Hepatocyte (in vitro differentiated cells): ENCODE measurements at regions not wholly inside any gene's neighbourhood (a gene's known extent, or its start where the extent isn't known, plus 50 kb on each side); places are given as distances from the start of the nearest gene placed in this dataset.

ENCODE experiments used
- DNase-seq: peaks from one replicate; pipeline ENCODE4 v3.0.0-alpha.2; 2016; ENCODE audit warnings: low spot score
- H2AFZ ChIP-seq: fragments of 200-600 bp; sonication (generic); 2 replicates; pipeline ENCODE4 v1.6.0; 2016; ENCODE audit warnings: antibody characterized with exemption, mild to moderate bottlenecking
- H3K27ac ChIP-seq: fragments of 200-600 bp; sonication (generic); 2 replicates; pipeline ENCODE4 v1.5.1; 2016; ENCODE audit warnings: mild to moderate bottlenecking
- H3K27me3 ChIP-seq: fragments of 200-600 bp; sonication (generic); 2 replicates; pipeline ENCODE4 v1.6.1; 2016
- H3K36me3 ChIP-seq: fragments of 200-600 bp; sonication (generic); replicated peaks from 2 replicates; pipeline ENCODE4 v1.5.1; 2016; ENCODE audit warnings: low read depth; ENCODE audit not compliant: insufficient read depth
- H3K4me1 ChIP-seq: fragments of 200-600 bp; sonication (generic); 2 replicates; pipeline ENCODE4 v1.5.1; 2016; ENCODE audit warnings: mild to moderate bottlenecking, moderate library complexity; ENCODE audit not compliant: insufficient read depth
- H3K4me2 ChIP-seq: fragments of 200-600 bp; sonication (generic); 2 replicates; pipeline ENCODE4 v1.6.0; 2016
- H3K4me3 ChIP-seq: fragments of 200-600 bp; sonication (generic); 2 replicates; pipeline ENCODE4 v1.5.1; 2016; ENCODE audit warnings: mild to moderate bottlenecking
- H3K79me2 ChIP-seq: fragments of 200-600 bp; sonication (generic); 2 replicates; pipeline ENCODE4 v1.6.0; 2017; ENCODE audit warnings: mild to moderate bottlenecking
- H3K9me2 ChIP-seq: fragments of 200-600 bp; sonication (generic); replicated peaks from 2 replicates; pipeline ENCODE4 v1.6.0; 2017; ENCODE audit warnings: mild to moderate bottlenecking; ENCODE audit not compliant: insufficient read depth
- H3K9me3 ChIP-seq: fragments of 200-600 bp; sonication (generic); 2 replicates; pipeline ENCODE4 v1.5.1; 2016; ENCODE audit warnings: low read depth, mild to moderate bottlenecking
- H4K20me1 ChIP-seq: fragments of 200-600 bp; sonication (generic); 2 replicates; pipeline ENCODE4 v1.6.0; 2016; ENCODE audit warnings: mild to moderate bottlenecking; ENCODE audit not compliant: insufficient read depth, poor library complexity, severe bottlenecking
- EZH2 ChIP-seq: fragments of 200-600 bp; sonication (generic); IDR thresholded peaks from 2 replicates; pipeline ENCODE4 v1.6.1; 2016; ENCODE audit warnings: antibody characterized with exemption, mild to moderate bottlenecking, borderline replicate concordance
- EZH2phosphoT487 ChIP-seq: fragments of 200-600 bp; sonication (generic); IDR thresholded peaks from one replicate; pipeline ENCODE4 v1.6.1; 2018; ENCODE audit warnings: antibody characterized with exemption, mild to moderate bottlenecking, low read depth, moderate library complexity; ENCODE audit not compliant: unreplicated experiment, severe bottlenecking
- WGBS: methylation state at CpG from one replicate; pipeline ENCODE4 v1.1.6; 2016; ENCODE audit warnings: low lambda C conversion rate; ENCODE audit errors: missing lambda C conversion rate; 5-methylcytosine and 5-hydroxymethylcytosine counted together
- TF ChIP-seq, protein P1 (sequence below): fragments of 200-600 bp; sonication (generic); IDR thresholded peaks from 2 replicates; pipeline ENCODE4 v1.5.1; 2016; ENCODE audit warnings: antibody characterized with exemption, mild to moderate bottlenecking; ENCODE audit not compliant: poor library complexity

DNA sequence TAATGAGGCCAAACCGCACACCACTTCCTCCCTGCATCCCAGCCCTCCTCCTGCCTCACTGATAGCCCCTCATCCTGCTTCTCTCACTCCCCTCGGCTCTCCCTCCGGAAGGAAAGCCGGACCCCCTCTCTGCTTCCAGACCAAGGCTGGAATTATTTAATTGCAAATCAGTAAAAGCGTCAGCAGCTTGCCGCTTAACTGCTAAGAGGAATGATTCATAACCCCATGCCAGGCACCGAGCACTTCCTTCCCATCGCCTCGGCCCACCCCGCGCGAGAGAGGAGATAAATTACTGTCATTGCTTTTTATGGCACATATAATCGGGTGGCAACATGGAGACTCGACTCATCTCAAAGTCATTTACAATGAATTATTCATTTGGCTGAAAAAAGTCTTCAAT is 77.3 kb downstream of the UBIAD1 start:
- H3K9me3 ChIP-seq: no peaks in the 10 kb centered on the region
- no peaks in the 10 kb centered on the region for H3K79me2 ChIP-seq
- no peak overlapping the region for H2AFZ ChIP-seq
- H3K36me3 ChIP-seq: no peaks in the 10 kb centered on the region
- no peaks in the 10 kb centered on the region for H4K20me1 ChIP-seq
- WGBS: 82% methylated on average over 14 of the region's 14 CpGs
- DNase-seq: no peak
- TF ChIP-seq EZH2 (no peak), EZH2phosphoT487 (no peak)
- TF ChIP-seq, protein P1, sequence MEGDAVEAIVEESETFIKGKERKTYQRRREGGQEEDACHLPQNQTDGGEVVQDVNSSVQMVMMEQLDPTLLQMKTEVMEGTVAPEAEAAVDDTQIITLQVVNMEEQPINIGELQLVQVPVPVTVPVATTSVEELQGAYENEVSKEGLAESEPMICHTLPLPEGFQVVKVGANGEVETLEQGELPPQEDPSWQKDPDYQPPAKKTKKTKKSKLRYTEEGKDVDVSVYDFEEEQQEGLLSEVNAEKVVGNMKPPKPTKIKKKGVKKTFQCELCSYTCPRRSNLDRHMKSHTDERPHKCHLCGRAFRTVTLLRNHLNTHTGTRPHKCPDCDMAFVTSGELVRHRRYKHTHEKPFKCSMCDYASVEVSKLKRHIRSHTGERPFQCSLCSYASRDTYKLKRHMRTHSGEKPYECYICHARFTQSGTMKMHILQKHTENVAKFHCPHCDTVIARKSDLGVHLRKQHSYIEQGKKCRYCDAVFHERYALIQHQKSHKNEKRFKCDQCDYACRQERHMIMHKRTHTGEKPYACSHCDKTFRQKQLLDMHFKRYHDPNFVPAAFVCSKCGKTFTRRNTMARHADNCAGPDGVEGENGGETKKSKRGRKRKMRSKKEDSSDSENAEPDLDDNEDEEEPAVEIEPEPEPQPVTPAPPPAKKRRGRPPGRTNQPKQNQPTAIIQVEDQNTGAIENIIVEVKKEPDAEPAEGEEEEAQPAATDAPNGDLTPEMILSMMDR: no peak
- peaks cover 3% of the 10 kb centered on the region for H3K27me3 ChIP-seq
- H3K9me2 ChIP-seq: no peaks in the 10 kb centered on the region
- H3K27ac ChIP-seq: no peak overlapping the region
- H3K4me3 ChIP-seq: no peak overlapping the region
- H3K4me1 ChIP-seq: no peaks in the 10 kb centered on the region
- H3K4me2 ChIP-seq: no peak overlapping the region

DNA sequence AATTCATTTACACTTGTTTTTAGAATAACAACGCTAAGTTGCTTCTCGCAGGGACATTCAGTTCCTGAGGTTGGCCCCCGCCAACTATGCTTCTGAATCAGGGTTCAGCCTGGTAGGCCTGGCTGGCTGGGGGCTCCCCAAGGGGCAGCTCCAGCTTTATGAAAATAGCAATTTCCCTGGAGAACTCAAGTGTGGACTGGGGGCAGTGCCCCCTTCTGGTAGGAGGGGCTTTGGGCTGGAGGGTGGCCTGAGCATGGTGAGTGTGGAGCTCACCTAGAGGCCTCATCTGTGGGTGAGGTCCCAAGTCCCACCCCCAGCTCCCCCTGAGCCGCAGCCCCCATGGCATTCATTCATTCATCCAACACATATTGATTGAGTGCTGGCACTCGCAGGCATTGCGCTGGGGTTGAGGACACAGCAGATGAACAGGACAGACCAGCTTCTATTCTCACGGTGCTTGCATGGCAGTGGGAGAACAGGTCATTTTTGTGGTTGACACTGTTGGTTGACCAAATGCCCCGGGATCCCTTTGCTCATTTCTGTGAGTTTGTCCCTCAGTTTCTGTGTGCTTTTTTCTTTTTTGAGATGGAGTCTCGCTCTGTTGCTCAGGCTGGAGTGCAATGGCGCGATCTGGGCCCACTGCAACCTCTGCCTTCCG is 79.2 kb downstream of the UBIAD1 start:
- Histone ChIP-seq H3K9me2 (no peaks in the 10 kb centered on the region), H3K4me3 (no peak overlapping the region), H3K36me3 (no peaks in the 10 kb centered on the region), H2AFZ (no peak overlapping the region), H3K9me3 (no peaks in the 10 kb centered on the region), H3K27ac (no peak overlapping the region), H3K79me2 (no peaks in the 10 kb centered on the region), H3K27me3 (peaks cover 15% of the 10 kb centered on the region), H3K4me1 (no peaks in the 10 kb centered on the region), H3K4me2 (no peak overlapping the region), H4K20me1 (no peaks in the 10 kb centered on the region)
- DNase-seq: no peak
- 94% methylated on average over 12 of the region's 12 CpGs for WGBS
- TF ChIP-seq EZH2 (no peak), EZH2phosphoT487 (no peak)
- TF ChIP-seq, protein P1: no peak

DNA sequence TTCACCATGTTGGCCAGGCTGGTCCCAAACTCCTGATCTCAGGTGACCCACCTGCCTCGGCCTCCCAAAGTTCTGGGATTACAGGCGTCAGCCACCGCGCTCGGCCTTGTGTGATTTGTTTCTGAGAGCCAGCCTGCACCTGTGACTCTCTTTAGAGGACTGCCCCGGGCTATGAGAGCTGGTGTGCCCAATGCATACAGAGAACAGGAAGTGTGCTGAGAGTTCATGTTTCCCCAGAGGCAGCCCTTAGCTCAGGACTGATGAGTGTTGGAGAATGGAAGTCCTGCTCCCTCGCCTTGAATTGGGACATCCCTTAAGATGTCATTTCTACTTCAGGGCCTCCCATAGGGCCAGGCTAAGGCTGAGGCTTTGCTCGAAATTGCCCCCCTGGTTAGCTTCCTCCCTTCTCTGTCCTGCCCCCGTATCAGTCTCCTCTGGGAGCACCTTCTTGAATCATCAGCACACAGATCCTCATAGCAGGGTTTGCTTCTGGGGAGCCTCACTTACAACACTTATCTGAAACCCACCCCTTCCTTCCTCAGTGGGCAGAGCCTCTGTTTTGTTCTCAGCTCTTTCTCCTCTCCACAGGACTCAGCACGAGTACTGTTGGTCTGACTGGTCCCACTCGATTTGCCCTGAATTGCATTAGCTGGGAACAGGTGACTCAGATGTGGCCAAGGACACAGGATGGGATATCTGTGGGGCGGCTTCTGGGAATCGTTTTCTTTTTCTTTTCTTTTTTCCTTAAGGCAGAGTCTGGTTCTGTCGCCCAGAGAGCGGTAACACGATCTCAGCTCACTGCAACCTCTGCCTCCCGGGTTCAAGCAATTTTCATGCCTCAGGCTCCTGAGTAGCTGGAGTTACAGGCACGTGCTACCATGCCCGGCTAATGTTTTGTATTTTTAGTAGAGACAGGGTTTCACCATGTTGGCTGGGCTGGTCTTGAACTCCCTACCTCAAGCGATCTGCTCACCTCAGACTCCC is 80.1 kb downstream of the UBIAD1 start:
- Histone ChIP-seq H3K27me3 (peaks cover 15% of the 10 kb centered on the region), H3K79me2 (no peaks in the 10 kb centered on the region), H2AFZ (no peak overlapping the region), H3K9me3 (no peaks in the 10 kb centered on the region), H3K4me2 (no peak overlapping the region), H3K36me3 (no peaks in the 10 kb centered on the region), H3K4me3 (no peak overlapping the region), H3K27ac (no peak overlapping the region), H3K4me1 (no peaks in the 10 kb centered on the region), H4K20me1 (no peaks in the 10 kb centered on the region), H3K9me2 (no peaks in the 10 kb centered on the region)
- DNase-seq: no peak
- TF ChIP-seq EZH2phosphoT487: no peak
- TF ChIP-seq EZH2: no peak
- TF ChIP-seq, protein P1: no peak
- WGBS: 74% methylated on average over 19 of the region's 20 CpGs
